RPMI8226 (cell line): ENCODE measurements at regions not wholly inside any gene's neighbourhood (a gene's known extent, or its start where the extent isn't known, plus 50 kb on each side); places are given as distances from the start of the nearest gene placed in this dataset.
"Not testable (repeated sequence)": the region's sequence is repeated elsewhere in the genome, so short reads cannot be mapped to it uniquely, and the experiment has no call there.

Experiments used
- DNase-seq: peaks from one replicate; pipeline ENCODE4 v3.0.0-alpha.2; 2015

- DNase-seq, result no peak
These were observed 102.8 kb downstream of the PLK2 start for GRCh38 chr5:58357121-58357520.

- DNase-seq, result no peak
These were observed 103.2 kb downstream of the PLK2 start for GRCh38 chr5:58356662-58357061.

GRCh38 chr5:58354827-58355226 lies 105.1 kb downstream of the PLK2 start:
- no peak for DNase-seq

GRCh38 chr5:58353992-58354391 lies 105.9 kb downstream of the PLK2 start:
- DNase-seq, result no peak

GRCh38 chr5:58351190-58351589 lies 108.7 kb downstream of the PLK2 start:
- no peak for DNase-seq

GRCh38 chr5:58348996-58349728 lies 110.7 kb downstream of the PLK2 start:
- DNase-seq, result no peak

GRCh38 chr5:58346041-58346440 lies 113.8 kb downstream of the PLK2 start:
- no peak for DNase-seq

- no peak for DNase-seq
These were observed 118.4 kb downstream of the PLK2 start for GRCh38 chr5:58341476-58341875.

GRCh38 chr5:58335518-58335917 lies 124.4 kb downstream of the PLK2 start:
- no peak for DNase-seq

GRCh38 chr5:58334035-58334434 lies 125.9 kb downstream of the PLK2 start:
- no peak for DNase-seq

GRCh38 chr5:58330781-58331180 lies 129.1 kb downstream of the PLK2 start:
- DNase-seq, result no peak

- no peak for DNase-seq
These were observed 132.6 kb downstream of the PLK2 start for GRCh38 chr5:58327289-58327688.

- DNase-seq, result no peak
These were observed 133.9 kb downstream of the PLK2 start for GRCh38 chr5:58326022-58326421.

GRCh38 chr5:58322453-58322852 lies 137.4 kb downstream of the PLK2 start:
- DNase-seq, result no peak

- DNase-seq, result no peak
These were observed 141.4 kb downstream of the PLK2 start for GRCh38 chr5:58318468-58318867.

GRCh38 chr5:58317808-58318207 lies 142.1 kb downstream of the PLK2 start:
- DNase-seq, result no peak

GRCh38 chr5:58317009-58317408 lies 142.9 kb downstream of the PLK2 start:
- no peak for DNase-seq

GRCh38 chr5:58315794-58316193 lies 144.1 kb downstream of the PLK2 start:
- DNase-seq, result no peak

- no peak for DNase-seq
These were observed 145.3 kb downstream of the PLK2 start for GRCh38 chr5:58314356-58315210.

GRCh38 chr5:58312299-58312698 lies 147.6 kb downstream of the PLK2 start:
- DNase-seq, result no peak

GRCh38 chr5:58311526-58311925 lies 148.4 kb downstream of the PLK2 start:
- no peak for DNase-seq

GRCh38 chr5:58308384-58308783 lies 151.5 kb downstream of the PLK2 start:
- DNase-seq, result not testable (repeated sequence)

GRCh38 chr5:58300346-58300895 lies 159.5 kb downstream of the PLK2 start:
- DNase-seq, result no peak

GRCh38 chr5:58299256-58299655 lies 160.6 kb downstream of the PLK2 start:
- no peak for DNase-seq
